ENCODE measurements at regions not wholly inside any gene's neighbourhood (a gene's known extent, or its start where the extent isn't known, plus 50 kb on each side); places are given as distances from the start of the nearest gene placed in this dataset.

DNA sequence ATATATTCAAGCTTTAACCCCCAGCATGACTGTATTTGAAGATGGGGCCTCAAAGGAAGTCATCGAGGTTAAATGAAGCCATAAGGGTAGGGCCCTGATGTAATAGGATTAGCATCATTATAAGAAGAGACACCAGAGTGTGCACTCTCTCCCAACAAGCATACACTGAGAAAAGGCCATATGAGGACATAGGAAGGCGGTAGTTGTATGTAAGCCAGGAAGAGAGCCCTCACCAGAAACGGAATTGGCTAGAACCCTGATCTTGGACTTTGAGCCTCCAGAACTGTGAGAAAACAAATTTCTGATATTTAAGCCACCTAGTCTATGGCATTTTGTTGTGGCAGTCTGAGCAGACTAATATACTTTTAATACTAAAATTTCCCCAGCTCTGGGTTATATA is 150.1 kb upstream of the STXBP5 start:
- TF ChIP-seq, protein P1, sequence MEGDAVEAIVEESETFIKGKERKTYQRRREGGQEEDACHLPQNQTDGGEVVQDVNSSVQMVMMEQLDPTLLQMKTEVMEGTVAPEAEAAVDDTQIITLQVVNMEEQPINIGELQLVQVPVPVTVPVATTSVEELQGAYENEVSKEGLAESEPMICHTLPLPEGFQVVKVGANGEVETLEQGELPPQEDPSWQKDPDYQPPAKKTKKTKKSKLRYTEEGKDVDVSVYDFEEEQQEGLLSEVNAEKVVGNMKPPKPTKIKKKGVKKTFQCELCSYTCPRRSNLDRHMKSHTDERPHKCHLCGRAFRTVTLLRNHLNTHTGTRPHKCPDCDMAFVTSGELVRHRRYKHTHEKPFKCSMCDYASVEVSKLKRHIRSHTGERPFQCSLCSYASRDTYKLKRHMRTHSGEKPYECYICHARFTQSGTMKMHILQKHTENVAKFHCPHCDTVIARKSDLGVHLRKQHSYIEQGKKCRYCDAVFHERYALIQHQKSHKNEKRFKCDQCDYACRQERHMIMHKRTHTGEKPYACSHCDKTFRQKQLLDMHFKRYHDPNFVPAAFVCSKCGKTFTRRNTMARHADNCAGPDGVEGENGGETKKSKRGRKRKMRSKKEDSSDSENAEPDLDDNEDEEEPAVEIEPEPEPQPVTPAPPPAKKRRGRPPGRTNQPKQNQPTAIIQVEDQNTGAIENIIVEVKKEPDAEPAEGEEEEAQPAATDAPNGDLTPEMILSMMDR (IDR thresholded peaks at IDR 0.05; ENCODE audit: insufficient read depth, low read length) = no peak
- no peak overlapping the region for H3K4me3 ChIP-seq (ENCODE audit: low read depth, low read length)
- DNase-seq (ENCODE audit: low read depth) = no peak

DNA sequence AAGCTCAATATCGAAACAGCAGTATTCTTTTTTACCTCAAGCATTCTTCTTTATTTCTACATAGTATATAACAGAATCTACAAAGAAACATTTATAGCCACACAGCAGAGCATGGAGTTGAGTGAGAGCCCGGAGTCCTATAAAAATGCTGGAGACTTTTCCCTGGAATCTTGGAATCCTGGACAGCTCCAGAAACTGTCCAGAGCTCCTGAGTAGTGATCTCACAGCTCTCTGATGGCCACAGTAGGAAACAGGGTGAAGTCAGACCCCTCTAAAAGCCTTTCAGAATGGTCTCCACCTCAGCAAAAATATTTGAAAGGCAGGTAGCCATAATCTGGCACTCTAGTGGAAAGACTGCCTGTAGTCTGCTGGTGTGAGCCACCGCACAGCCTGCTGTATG is 149.3 kb upstream of the STXBP5 start:
- no peak overlapping the region for H3K4me3 ChIP-seq (ENCODE audit: low read depth, low read length)
- no peak for DNase-seq (ENCODE audit: low read depth)
- TF ChIP-seq, protein P1 (IDR thresholded peaks at IDR 0.05; ENCODE audit: insufficient read depth, low read length) = no peak

DNA sequence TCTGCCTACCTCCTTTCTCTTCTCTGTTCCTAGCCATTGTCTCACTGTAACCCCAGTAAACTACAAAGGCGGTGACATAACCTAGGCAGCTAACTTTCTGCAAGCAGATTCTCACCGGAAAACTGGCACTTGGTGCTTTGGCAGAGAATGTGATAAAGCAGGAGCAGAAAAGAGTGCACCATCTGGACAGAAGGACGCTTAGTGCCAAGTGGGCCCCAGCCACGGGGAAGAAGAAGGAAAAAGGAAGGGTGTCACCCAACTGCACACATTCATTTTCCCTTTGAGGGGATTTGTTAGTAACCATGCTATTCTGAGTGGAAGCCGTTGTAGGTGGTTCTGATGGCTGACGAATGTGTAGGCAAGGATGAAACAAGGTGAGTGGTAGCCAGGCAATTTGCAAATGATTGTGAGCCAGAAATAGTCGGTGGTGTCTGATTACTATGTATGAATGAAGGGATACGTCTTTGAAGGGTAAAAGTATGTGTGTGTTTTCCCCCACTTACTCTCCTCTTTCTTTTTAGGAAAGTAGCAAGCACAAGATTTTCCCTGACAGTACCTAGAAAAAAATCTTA is 148.3 kb upstream of the STXBP5 start:
- H3K4me3 ChIP-seq (ENCODE audit: low read depth, low read length) = no peak overlapping the region
- TF ChIP-seq, protein P1 (IDR thresholded peaks at IDR 0.05; ENCODE audit: insufficient read depth, low read length) = no peak
- DNase-seq (ENCODE audit: low read depth) = no peak

DNA sequence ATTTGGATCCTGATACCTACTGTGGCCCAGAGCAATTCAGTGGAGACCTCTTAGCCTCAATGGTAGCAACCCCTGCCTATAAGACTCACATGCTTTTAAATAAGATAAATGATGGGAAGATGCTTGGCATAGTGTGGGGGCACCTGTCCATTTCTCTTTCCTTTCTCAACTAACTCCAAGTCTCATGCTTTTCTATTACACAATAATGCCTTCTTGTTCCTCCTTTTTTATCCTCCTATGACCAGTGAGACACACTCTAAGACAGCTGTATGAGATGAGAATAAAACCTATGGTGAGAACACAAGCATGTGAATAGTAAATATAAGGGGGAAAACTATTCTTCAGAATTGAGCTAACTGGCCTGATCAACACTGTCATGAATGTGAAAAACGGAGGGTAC is 147.0 kb upstream of the STXBP5 start:
- TF ChIP-seq, protein P1 (IDR thresholded peaks at IDR 0.05; ENCODE audit: insufficient read depth, low read length) = no peak
- H3K4me3 ChIP-seq (ENCODE audit: low read depth, low read length) = no peak overlapping the region
- no peak for DNase-seq (ENCODE audit: low read depth)

DNA sequence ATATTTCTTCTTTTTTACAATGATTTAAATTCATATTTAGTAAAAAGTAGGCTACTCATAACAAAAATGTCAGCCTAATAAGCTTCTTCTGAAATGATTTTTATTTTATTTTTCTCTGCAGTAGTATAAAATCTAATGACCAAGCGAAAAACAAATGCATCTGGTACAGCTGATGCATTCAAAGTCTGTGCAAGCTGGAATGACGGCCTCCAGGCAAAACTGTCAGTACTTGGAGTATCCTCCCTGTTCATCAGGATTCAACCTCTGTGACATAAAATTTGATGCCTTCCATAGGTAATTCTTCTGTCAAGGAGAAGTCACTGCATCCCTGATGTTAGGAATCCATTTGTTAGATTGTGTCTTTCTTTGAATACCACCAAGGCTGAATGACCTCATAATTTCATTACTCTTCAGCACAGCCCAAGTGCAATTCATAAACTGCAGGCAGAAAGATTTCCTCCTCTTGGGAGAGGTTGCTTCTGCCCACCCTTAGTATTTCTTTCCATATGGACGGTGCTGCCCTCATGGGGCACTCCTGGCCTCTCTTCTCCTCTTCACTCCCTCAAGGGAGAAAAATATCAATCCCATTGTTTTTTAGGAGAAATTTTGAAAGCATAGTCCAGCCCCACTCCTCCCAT is 146.4 kb upstream of the STXBP5 start:
- TF ChIP-seq, protein P1 (IDR thresholded peaks at IDR 0.05; ENCODE audit: insufficient read depth, low read length) = no peak
- no peak for DNase-seq (ENCODE audit: low read depth)
- no peak overlapping the region for H3K4me3 ChIP-seq (ENCODE audit: low read depth, low read length)

DNA sequence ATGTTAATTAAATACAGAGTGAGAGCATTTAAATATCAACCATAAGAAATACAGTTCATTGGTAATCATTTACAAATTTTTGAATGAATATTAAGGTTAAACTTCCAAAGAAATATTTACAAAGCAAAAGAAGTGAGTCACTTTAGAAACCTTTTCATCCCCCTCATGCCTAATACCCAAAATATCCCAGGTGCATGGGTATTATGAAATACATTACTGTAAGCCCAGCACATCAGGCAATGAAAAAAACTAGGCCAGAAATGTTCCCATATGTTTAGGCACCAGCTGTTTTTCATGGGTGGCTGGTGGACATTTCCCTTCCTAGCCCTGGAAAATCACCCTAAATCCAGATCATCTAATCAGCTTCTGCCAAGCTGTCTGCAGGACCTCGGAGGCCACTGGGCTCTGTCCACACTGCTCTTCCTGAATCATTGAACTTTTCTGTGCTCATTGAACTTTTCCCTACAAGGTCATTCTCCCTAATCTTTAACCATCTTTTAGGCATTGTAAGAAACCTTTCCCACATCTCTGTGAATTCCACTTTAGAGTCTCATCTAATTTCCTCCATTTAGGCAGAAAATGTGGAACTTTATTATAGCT is 145.3 kb upstream of the STXBP5 start:
- DNase-seq (ENCODE audit: low read depth) = peak; percentile 18

More for the DNA sequence above, 145.3 kb upstream of the STXBP5 start:
- TF ChIP-seq, protein P1 (IDR thresholded peaks at IDR 0.05; ENCODE audit: insufficient read depth, low read length) = no peak
- no peak overlapping the region for H3K4me3 ChIP-seq (ENCODE audit: low read depth, low read length)
